Stomach (tissue), 8 donors: ENCODE measurements at regions not wholly inside any gene's neighbourhood (a gene's known extent, or its start where the extent isn't known, plus 50 kb on each side); places are given as distances from the start of the nearest gene placed in this dataset.

Source experiments
- DNase-seq, 2 donors: peaks; one replicate each; pipeline versions ENCODE4 v3.0.0 to v3.0.0-alpha.2; 2013 to 2019
- H3K27ac ChIP-seq, 5 donors: fragments of 200-600 bp in 4 of 5; sonication (generic) in 4 of 5; one replicate each; pipeline ENCODE4 v1.5.1; 2013 to 2019; ENCODE audit warnings: mild to moderate bottlenecking in 1 of 5, moderate library complexity in 1 of 5
- H3K27me3 ChIP-seq, 3 donors: fragments of 200-600 bp; sonication (generic); one replicate each; pipeline ENCODE4 v1.5.1; 2017 to 2019; ENCODE audit warnings: mixed run types in 1 of 3
- H3K36me3 ChIP-seq, 4 donors: fragments of 200-600 bp; sonication (generic); 1 replicate in 3 of 4; 2 replicates in 1 of 4; pipeline ENCODE4 v1.5.1; 2016 to 2019
- H3K4me1 ChIP-seq, 4 donors: fragments of 200-600 bp; sonication (generic); one replicate each; pipeline ENCODE4 v1.5.1; 2016 to 2019
- H3K4me3 ChIP-seq, 4 donors: fragments of 200-600 bp; sonication (generic) in 3 of 4; one replicate each; pipeline ENCODE4 v1.5.1; 2016 to 2019; ENCODE audit warnings: mild to moderate bottlenecking in 1 of 4
- H3K9me3 ChIP-seq, 4 donors: fragments of 200-600 bp; sonication (generic); one replicate each; pipeline ENCODE4 v1.5.1; 2016 to 2019
- EP300 ChIP-seq: sonication (generic); formaldehyde crosslinking; IDR thresholded peaks from one replicate; pipeline ENCODE4 v1.6.1; 2017; ENCODE audit warnings: antibody characterized with exemption
- POLR2A ChIP-seq, 4 donors: fragments of 450-650 bp; IDR thresholded peaks; one replicate each; pipeline ENCODE4 v1.6.1; 2016; ENCODE audit warnings: antibody characterized with exemption in 4 of 4, control low read depth in 2 of 4, mild to moderate bottlenecking in 1 of 4, moderate library complexity in 1 of 4
- POLR2AphosphoS5 ChIP-seq, 3 donors: sonication (generic); formaldehyde crosslinking; IDR thresholded peaks; one replicate each; pipeline ENCODE4 v1.6.1; 2016; ENCODE audit warnings: antibody characterized with exemption in 3 of 3
- WGBS, 5 donors: extraction: QIAGEN DNeasy Blood & Tissue Kit in 3 of 5; methylation state at CpG; one replicate each; pipeline versions ENCODE4 v1.1.5 to v1.1.7; 2013 to 2018; 5-methylcytosine and 5-hydroxymethylcytosine counted together
- intact Hi-C: fragments of 100-400 bp; cut with DNase I; formaldehyde crosslinking; loops from one replicate; pipeline ENCODE4 v1.15.1; 2023; ENCODE audit warnings: low total_unique reads
- TF ChIP-seq, protein P1 (sequence below), 7 experiments: fragments of 450-650 bp in 4 of 7; fragments of 200-600 bp in 3 of 7; sonication (generic) in 3 of 7; IDR thresholded peaks; one replicate each; pipeline ENCODE4 v1.5.1; 2016 to 2019; ENCODE audit warnings: antibody characterized with exemption in 7 of 7, control low read depth in 2 of 7, mild to moderate bottlenecking in 1 of 7
- donor health status: healthy with polysubstance abuse.
- donor health status: Bipolar disorder and iron deficiency.
- donor health status: healthy.

DNA sequence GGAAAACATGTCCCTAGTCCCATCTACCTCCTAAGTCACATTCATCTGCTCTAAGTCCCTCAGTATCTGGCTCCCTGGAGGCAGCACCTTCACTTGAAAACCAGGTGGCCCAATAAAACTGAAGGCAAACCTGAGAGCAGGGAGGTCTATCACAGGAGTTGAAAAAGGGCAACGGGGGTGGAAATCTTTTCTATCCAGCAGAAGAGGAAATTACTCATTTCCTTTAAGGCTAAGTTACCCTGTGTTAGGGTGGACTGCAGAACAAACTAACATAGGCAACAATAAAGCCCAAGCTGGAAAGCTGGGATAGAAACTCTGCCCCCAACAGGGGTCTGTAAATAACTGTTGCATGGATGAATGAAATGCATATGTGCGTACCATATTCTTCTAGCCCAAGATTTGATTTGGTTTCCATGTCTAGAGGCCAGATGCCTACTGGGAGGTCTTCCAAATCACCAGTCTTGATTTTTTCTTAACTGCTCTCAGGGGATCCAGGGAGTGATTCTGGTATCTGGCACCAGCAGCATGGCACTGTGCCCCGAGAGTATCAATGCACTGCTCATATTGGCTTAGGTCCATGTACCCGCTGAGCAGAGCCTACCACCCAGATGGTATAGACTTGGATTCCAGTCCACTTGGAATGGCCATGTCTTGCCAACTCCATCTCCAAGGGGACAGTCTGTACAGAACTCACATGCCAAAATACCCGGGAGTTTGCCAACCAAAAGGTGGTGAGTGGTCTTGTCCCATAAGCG, 350.0 kb upstream of the NCAM1 start:
- Histone ChIP-seq H3K27ac (no peak overlapping the region), H3K9me3 (no peaks in the 10 kb centered on the region), H3K4me3 (no peak overlapping the region), H3K36me3 (no peaks in the 10 kb centered on the region), H3K4me1 (peaks cover 0 to 22% (median 7%) of the 10 kb centered on the region in 4 donors), H3K27me3 (no peaks in the 10 kb centered on the region)
- no peak for DNase-seq
- intact Hi-C loops, result no loop called here
- WGBS, 5 donors, result 60 to 82% (median 77%) methylated on average over 6 of the region's 6 CpGs
- no peak for TF ChIP-seq EP300
- no peak for TF ChIP-seq POLR2AphosphoS5 (IDR thresholded peaks at IDR 0.05)

DNA sequence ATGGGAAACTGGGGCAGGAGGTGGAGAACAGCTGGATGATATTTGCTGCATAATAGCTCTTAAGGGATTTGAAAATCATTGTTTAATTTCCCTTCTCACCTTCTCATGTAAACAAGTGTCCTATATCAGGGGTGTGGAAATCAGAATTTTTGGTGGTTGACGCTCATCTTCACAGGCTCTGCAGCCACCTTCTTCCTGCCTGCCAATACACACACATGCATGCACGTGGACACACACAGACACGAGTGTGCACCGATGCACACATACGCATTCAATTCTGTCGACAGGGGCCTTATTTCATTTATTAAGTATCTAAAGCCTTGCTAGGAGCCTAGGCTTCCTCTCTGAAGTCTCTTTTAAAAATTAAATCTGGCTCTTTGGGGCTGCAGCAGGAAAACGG, 349.4 kb upstream of the NCAM1 start:
- Histone ChIP-seq H3K27ac (no peak overlapping the region), H3K36me3 (no peaks in the 10 kb centered on the region), H3K4me3 (no peak overlapping the region), H3K27me3 (no peaks in the 10 kb centered on the region), H3K4me1 (peaks cover 0 to 22% (median 7%) of the 10 kb centered on the region in 4 donors), H3K9me3 (no peaks in the 10 kb centered on the region)
- DNase-seq, result no peak
- TF ChIP-seq, protein P1, sequence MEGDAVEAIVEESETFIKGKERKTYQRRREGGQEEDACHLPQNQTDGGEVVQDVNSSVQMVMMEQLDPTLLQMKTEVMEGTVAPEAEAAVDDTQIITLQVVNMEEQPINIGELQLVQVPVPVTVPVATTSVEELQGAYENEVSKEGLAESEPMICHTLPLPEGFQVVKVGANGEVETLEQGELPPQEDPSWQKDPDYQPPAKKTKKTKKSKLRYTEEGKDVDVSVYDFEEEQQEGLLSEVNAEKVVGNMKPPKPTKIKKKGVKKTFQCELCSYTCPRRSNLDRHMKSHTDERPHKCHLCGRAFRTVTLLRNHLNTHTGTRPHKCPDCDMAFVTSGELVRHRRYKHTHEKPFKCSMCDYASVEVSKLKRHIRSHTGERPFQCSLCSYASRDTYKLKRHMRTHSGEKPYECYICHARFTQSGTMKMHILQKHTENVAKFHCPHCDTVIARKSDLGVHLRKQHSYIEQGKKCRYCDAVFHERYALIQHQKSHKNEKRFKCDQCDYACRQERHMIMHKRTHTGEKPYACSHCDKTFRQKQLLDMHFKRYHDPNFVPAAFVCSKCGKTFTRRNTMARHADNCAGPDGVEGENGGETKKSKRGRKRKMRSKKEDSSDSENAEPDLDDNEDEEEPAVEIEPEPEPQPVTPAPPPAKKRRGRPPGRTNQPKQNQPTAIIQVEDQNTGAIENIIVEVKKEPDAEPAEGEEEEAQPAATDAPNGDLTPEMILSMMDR (IDR thresholded peaks at IDR 0.05), result no peak
- no peak for TF ChIP-seq POLR2A (IDR thresholded peaks at IDR 0.05)
- no peak for TF ChIP-seq EP300
- TF ChIP-seq POLR2AphosphoS5 (IDR thresholded peaks at IDR 0.05), result no peak
- intact Hi-C loops, result no loop called here
- WGBS, 5 donors, result 53 to 75% (median 67%) methylated on average over 7 of the region's 7 CpGs

DNA sequence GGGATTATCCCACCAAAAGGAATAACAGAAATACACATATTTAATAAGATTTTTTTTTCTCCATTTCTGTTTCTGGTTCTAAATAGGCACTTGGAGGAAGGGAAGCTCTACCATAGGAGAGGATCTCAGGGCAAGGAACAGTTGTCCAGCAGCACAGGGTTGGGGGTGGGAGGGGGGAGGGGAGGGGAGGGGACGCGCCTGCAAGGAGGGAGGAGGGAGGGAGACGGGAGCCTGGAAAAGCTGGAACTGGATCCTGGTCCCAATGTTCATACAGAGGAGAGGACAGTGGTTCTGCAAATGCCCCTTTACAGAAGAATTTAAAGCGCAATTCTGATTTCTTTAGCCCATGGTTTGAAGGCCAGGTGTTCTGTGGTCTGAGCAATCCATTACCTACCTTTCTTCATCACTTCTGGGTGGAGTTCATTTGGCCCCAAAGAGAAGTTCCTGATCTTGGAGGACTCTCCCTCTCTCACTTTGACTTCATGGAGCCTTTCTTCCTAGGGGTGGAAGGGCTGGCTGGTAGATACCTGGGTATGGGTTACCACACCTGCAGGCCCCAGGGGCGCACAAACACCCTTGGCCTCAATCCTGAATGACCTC, 348.9 kb upstream of the NCAM1 start:
- TF ChIP-seq EP300 (no peak), POLR2A (IDR thresholded peaks at IDR 0.05) (no peak), POLR2AphosphoS5 (IDR thresholded peaks at IDR 0.05) (no peak)
- TF ChIP-seq, protein P1 (IDR thresholded peaks at IDR 0.05), result no peak
- 35 to 50% (median 43%) methylated on average over 5 of the region's 5 CpGs for WGBS, 5 donors
- no peaks in the 10 kb centered on the region for H3K9me3 ChIP-seq
- no peaks in the 10 kb centered on the region for H3K27me3 ChIP-seq
- no peak overlapping the region for H3K27ac ChIP-seq
- H3K4me1 ChIP-seq, result peaks cover 0 to 22% (median 7%) of the 10 kb centered on the region in 4 donors
- H3K36me3 ChIP-seq, result no peaks in the 10 kb centered on the region
- no peak overlapping the region for H3K4me3 ChIP-seq
- peak in 1 of 2 donors; percentile 64 for DNase-seq
- intact Hi-C loops, result no loop called here

- H3K27ac ChIP-seq, result no peak overlapping the region
- H3K36me3 ChIP-seq, result no peaks in the 10 kb centered on the region
- no peaks in the 10 kb centered on the region for H3K27me3 ChIP-seq
- TF ChIP-seq, protein P1 (IDR thresholded peaks at IDR 0.05), result no peak
- TF ChIP-seq POLR2A (IDR thresholded peaks at IDR 0.05) (no peak), POLR2AphosphoS5 (IDR thresholded peaks at IDR 0.05) (no peak), EP300 (no peak)
- H3K4me1 ChIP-seq, result peaks cover 0 to 22% (median 7%) of the 10 kb centered on the region in 4 donors
- H3K4me3 ChIP-seq, result no peak overlapping the region
- intact Hi-C loops, result no loop called here
- H3K9me3 ChIP-seq, result no peaks in the 10 kb centered on the region
- WGBS, 5 donors, result 52 to 74% (median 69%) methylated on average over 8 of the region's 8 CpGs
- peak in 1 of 2 donors; percentile 57 for DNase-seq
Observed at GRCh38 chr11:112613051-112613972, 347.9 kb upstream of the NCAM1 start.
